Mucosa of stomach (tissue), 1 donor: ENCODE measurements at regions not wholly inside any gene's neighbourhood (a gene's known extent, or its start where the extent isn't known, plus 50 kb on each side); places are given as distances from the start of the nearest gene placed in this dataset.

Experiments used
- H3K27me3 ChIP-seq: one replicate; pipeline ENCODE4 v1.7.0; 2013; ENCODE audit warnings: mild to moderate bottlenecking, low read length; ENCODE audit not compliant: control insufficient read depth, insufficient read depth
- H3K36me3 ChIP-seq: one replicate; pipeline ENCODE4 v1.7.0; 2013; ENCODE audit warnings: low read length; ENCODE audit not compliant: control insufficient read depth, insufficient read depth
- H3K4me1 ChIP-seq: one replicate; pipeline ENCODE4 v1.7.0; 2013; ENCODE audit warnings: mild to moderate bottlenecking, low read length; ENCODE audit not compliant: control insufficient read depth, insufficient read depth
- H3K4me3 ChIP-seq: one replicate; pipeline ENCODE4 v1.7.0; 2013; ENCODE audit warnings: low read length
- H3K9ac ChIP-seq: one replicate; pipeline ENCODE4 v1.7.0; 2013; ENCODE audit warnings: mild to moderate bottlenecking, low read length, moderate library complexity
- H3K9me3 ChIP-seq: one replicate; pipeline ENCODE4 v1.7.0; 2013; ENCODE audit warnings: mild to moderate bottlenecking, low read length, moderate library complexity; ENCODE audit not compliant: control insufficient read depth
- donor health status: Pancreatic carcinoma.

- no peaks in the 10 kb centered on the region for H3K4me1 ChIP-seq
- H3K36me3 ChIP-seq, result no peaks in the 10 kb centered on the region
- H3K9me3 ChIP-seq, result no peaks in the 10 kb centered on the region
- no peak overlapping the region for H3K4me3 ChIP-seq
- H3K27me3 ChIP-seq, result peaks cover 7% of the 10 kb centered on the region
- no peak overlapping the region for H3K9ac ChIP-seq
These were observed 218.6 kb downstream of the TBC1D2B start for GRCh38 chr15:77858792-77859490.

DNA sequence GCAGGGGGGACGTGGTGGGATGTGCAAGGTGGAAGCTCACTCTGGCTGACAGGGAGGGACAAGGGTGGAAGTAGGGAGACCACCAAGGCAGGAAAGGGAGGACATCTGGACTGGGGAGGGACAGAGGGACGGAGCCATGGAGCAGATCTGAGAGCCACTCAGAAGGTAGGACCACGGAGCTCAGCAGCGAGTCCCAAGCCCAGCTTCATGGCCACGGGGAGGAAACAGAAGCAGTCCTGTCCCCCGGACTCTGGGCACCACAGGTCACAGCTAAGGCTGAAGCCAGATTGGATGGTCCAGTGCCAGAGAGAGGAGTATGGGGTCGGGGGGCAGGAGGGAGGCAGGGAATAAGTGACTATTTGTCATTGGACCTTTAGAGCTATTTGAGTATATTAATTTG lies 220.1 kb downstream of the TBC1D2B start:
- Histone ChIP-seq H3K4me3 (no peak overlapping the region), H3K9me3 (no peaks in the 10 kb centered on the region), H3K27me3 (peaks cover 15% of the 10 kb centered on the region), H3K4me1 (no peaks in the 10 kb centered on the region), H3K36me3 (no peaks in the 10 kb centered on the region), H3K9ac (no peak overlapping the region)

DNA sequence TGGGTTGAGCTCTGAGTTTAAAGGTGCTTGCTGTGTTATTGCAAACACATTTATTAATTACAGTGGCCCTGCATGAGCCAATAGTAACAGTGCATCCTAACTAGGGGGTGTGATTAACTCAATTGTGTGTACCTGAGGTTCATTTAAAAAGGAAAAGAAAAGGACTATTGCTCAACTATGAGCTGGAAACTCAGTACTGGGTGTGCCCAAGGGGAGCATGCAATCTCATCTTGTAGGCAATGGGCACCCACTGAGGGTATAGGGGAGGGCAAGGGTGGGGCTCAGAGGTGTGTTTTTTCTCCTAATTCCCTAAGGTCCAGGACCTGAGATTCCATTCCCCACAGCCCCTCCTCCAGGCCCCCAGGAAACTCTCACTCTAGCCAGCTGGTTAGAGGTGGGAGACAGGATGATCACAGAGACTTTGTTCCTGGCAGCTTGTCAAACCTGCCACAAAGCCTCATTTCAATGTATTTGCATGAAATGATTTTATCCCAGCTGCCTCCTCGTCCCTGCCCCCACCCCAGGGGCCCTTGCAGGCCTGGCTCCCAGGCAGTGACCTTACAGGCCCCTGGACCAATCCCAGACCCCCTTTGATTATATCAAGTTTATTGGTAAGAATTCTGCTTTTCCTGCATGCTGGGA lies 220.7 kb downstream of the TBC1D2B start:
- Histone ChIP-seq H3K36me3 (no peaks in the 10 kb centered on the region), H3K4me3 (no peak overlapping the region), H3K9me3 (no peaks in the 10 kb centered on the region), H3K4me1 (no peaks in the 10 kb centered on the region), H3K9ac (no peak overlapping the region), H3K27me3 (peaks cover 21% of the 10 kb centered on the region)

DNA sequence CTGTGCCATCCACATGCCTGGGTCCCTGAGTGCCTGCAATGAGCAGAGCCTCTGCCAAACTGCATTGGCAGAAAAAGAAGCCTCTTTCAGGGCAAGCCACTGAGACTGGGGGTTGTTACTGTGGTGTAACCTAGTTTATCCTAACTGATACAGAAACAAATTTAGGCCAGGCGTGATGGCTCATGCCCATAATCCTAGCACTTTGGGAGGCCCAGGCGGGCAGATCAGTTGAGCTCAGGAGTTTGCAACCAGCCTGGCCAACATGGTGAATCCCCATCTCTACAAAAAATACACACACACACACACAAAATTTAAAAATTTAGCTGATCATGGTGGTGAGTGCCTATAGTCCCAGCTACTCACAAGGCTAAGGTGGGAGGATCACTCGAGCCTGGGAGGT lies 221.6 kb downstream of the TBC1D2B start:
- H3K4me3 ChIP-seq, result no peak overlapping the region
- H3K9ac ChIP-seq, result no peak overlapping the region
- H3K9me3 ChIP-seq, result no peaks in the 10 kb centered on the region
- peaks cover 29% of the 10 kb centered on the region for H3K27me3 ChIP-seq
- H3K4me1 ChIP-seq, result no peaks in the 10 kb centered on the region
- no peaks in the 10 kb centered on the region for H3K36me3 ChIP-seq

GRCh38 chr15:77854980-77855379 lies 222.3 kb upstream of the LINGO1 start:
- Histone ChIP-seq H3K4me3 (no peak overlapping the region), H3K27me3 (peaks cover 29% of the 10 kb centered on the region), H3K36me3 (no peaks in the 10 kb centered on the region), H3K4me1 (no peaks in the 10 kb centered on the region), H3K9ac (no peak overlapping the region), H3K9me3 (no peaks in the 10 kb centered on the region)

DNA sequence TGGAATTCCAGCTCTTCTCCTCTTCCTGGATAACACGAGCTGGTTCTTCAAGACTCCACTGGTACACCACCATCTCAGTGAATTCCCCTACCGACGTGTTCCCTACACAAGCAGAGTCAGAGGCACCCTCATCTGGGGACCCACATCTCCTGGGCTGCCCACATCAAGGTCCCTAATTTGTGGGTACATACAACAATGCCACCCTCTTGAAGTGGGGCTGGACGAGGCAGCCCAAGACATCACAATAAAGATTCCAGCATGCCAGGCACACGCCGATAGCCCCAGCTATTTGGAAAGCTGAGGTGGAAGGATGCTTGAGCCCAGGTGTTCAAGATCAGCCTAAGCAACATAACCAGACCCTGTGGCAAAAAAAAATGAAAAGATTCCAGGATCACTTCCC lies 221.2 kb upstream of the LINGO1 start:
- Histone ChIP-seq H3K9me3 (no peaks in the 10 kb centered on the region), H3K4me3 (no peak overlapping the region), H3K4me1 (no peaks in the 10 kb centered on the region), H3K27me3 (peaks cover 26% of the 10 kb centered on the region), H3K36me3 (no peaks in the 10 kb centered on the region), H3K9ac (no peak overlapping the region)

DNA sequence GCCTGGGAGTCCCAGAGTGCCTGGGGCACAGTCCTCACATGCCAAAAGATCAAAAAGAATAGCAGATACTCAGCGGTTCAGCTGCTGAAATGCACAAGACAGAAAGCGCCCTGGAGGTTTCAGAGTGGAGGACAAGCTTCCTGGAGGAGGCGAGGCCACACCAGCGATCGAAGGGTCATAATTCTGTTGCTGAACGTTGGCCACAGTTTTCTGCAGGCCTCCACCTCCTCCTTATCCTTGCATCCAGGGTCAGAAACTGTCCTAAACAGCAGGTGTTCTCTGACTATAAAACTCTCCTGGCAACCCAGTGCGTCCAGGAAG lies 220.3 kb upstream of the LINGO1 start:
- no peak overlapping the region for H3K4me3 ChIP-seq
- no peaks in the 10 kb centered on the region for H3K4me1 ChIP-seq
- no peaks in the 10 kb centered on the region for H3K9me3 ChIP-seq
- H3K27me3 ChIP-seq, result peaks cover 26% of the 10 kb centered on the region
- no peaks in the 10 kb centered on the region for H3K36me3 ChIP-seq
- H3K9ac ChIP-seq, result no peak overlapping the region

DNA sequence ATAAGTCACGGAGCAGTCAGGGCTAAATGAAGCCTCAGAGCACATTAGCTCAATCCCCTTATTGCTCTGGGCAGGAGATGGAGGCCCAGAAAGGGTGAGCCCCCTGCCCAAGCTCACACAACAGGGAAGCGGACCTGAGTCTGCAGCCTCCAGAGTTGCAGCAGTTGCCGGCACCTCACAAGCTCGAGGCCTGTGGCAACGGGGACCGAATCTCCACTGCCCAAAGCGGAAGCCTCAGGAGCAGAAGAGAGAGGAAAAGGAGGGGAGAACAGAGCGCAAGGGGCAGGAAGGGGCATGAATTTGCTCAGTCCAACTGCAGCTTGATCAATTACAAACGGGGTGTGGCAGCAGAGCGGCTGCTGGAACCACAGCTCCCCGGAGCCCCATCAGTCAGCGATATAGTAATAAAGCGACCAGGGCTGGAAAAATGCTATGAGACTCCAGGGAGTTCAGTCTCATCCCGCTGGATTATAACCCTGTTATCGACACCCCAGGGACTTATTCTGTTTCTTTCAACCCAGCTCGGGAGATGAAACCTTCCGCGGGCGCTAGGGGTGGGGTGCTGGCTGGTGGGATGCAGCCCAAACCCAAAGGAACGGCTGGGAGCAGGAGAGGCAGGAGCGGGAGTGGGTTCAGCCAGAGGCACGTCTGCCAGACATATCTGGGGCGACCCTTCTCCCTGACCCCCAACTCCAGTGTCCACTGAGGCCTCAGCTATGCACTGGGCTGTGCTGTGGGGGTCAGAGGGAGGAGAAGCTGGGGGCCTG lies 219.7 kb upstream of the LINGO1 start:
- H3K9ac ChIP-seq, result no peak overlapping the region

DNA sequence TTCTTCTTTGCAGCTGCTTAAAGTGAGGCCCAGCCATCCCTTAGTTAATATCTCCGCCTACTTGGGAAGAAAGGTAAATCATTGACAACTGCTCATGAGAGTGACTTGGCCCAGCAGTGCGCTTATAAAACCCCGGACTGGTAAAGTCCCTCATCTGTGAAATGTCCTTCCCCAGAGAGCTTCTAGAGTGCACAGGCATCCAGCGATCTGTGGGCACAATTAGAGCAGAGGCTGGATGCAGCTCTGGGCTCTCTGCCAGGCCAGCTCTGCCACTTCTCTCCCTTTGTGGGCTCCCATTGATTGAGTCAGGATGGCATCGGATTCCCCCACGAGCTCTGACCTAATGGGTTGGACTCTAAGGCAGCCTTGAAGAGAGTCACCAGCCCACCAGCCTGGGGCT lies 219.0 kb upstream of the LINGO1 start:
- Histone ChIP-seq H3K9ac (no peak overlapping the region), H3K4me3 (no peak overlapping the region), H3K27me3 (peaks cover 28% of the 10 kb centered on the region), H3K36me3 (no peaks in the 10 kb centered on the region), H3K4me1 (no peaks in the 10 kb centered on the region), H3K9me3 (no peaks in the 10 kb centered on the region)

More for the DNA sequence above, 219.7 kb upstream of the LINGO1 start:
- Histone ChIP-seq H3K9me3 (no peaks in the 10 kb centered on the region), H3K27me3 (peaks cover 26% of the 10 kb centered on the region), H3K4me3 (no peak overlapping the region), H3K4me1 (no peaks in the 10 kb centered on the region), H3K36me3 (no peaks in the 10 kb centered on the region)

- H3K4me1 ChIP-seq, result no peaks in the 10 kb centered on the region
- no peak overlapping the region for H3K9ac ChIP-seq
- H3K4me3 ChIP-seq, result no peak overlapping the region
- peaks cover 28% of the 10 kb centered on the region for H3K27me3 ChIP-seq
- H3K36me3 ChIP-seq, result no peaks in the 10 kb centered on the region
- no peaks in the 10 kb centered on the region for H3K9me3 ChIP-seq
These were observed 218.4 kb upstream of the LINGO1 start for GRCh38 chr15:77851086-77851485.

DNA sequence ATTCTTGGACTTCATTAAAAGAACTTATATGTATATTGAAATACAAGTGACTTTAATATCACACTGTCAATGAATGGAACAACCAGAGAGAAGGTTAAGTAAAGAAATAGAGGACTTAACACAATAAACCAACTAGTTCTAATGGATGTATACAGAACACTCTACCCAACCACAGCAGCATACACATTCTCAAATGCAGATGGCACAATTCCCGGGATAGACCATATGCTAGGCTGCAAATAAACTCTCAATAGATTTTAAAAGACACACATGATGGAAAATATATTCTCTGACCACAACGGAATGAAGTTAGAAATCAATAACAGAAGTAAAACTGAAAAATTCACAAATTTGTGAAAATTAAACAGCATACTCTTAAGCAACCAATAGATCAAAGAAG lies 214.3 kb upstream of the LINGO1 start:
- Histone ChIP-seq H3K4me1 (no peaks in the 10 kb centered on the region), H3K9me3 (no peaks in the 10 kb centered on the region), H3K36me3 (no peaks in the 10 kb centered on the region), H3K27me3 (peaks cover 12% of the 10 kb centered on the region), H3K4me3 (no peak overlapping the region), H3K9ac (no peak overlapping the region)

- H3K27me3 ChIP-seq, result peaks cover 6% of the 10 kb centered on the region
- H3K9ac ChIP-seq, result no peak overlapping the region
- H3K36me3 ChIP-seq, result no peaks in the 10 kb centered on the region
- no peak overlapping the region for H3K4me3 ChIP-seq
- no peaks in the 10 kb centered on the region for H3K9me3 ChIP-seq
- no peaks in the 10 kb centered on the region for H3K4me1 ChIP-seq
These were observed 213.6 kb upstream of the LINGO1 start for GRCh38 chr15:77846360-77846759.
